Kidney (tissue), 13 donors: ENCODE measurements at regions not wholly inside any gene's neighbourhood (a gene's known extent, or its start where the extent isn't known, plus 50 kb on each side); places are given as distances from the start of the nearest gene placed in this dataset.

ENCODE experiments used
- DNase-seq, 5 donors: peaks; one replicate each; pipeline ENCODE4 v3.0.0-alpha.2; 2013 to 2020
- FAIRE-seq: peaks from 2 replicates; lab custom pipeline; 2012; peaks lifted over from hg19 to GRCh38; lab: Jason Lieb, UNC
- H3K27ac ChIP-seq, 2 donors: one replicate each; pipeline ENCODE4 v1.7.0; 2013; ENCODE audit warnings: low read depth in 2 of 2, low read length in 2 of 2, inconsistent platforms in 1 of 2
- H3K27me3 ChIP-seq: one replicate; pipeline ENCODE4 v1.7.1; 2013; ENCODE audit warnings: low read length, inconsistent platforms; ENCODE audit not compliant: control insufficient read depth, insufficient read depth
- H3K36me3 ChIP-seq, 3 donors: one replicate each; pipeline versions ENCODE4 v1.7.0 to v1.7.1; 2013; ENCODE audit warnings: low read length in 3 of 3, control low read depth in 1 of 3, inconsistent platforms in 1 of 3; ENCODE audit not compliant: insufficient read depth in 3 of 3, control insufficient read depth in 2 of 3
- H3K4me1 ChIP-seq, 3 donors: one replicate each; pipeline versions ENCODE4 v1.7.0 to v1.7.1; 2013; ENCODE audit warnings: low read length in 3 of 3, inconsistent platforms in 1 of 3, low read depth in 1 of 3; ENCODE audit not compliant: control insufficient read depth in 2 of 3, insufficient read depth in 2 of 3
- H3K4me3 ChIP-seq, 3 donors: one replicate each; pipeline versions ENCODE4 v1.7.0 to v1.8.1; 2013; ENCODE audit warnings: low read length in 3 of 3, control low read depth in 1 of 3, inconsistent platforms in 1 of 3
- H3K9ac ChIP-seq, 3 donors: one replicate each; pipeline versions ENCODE4 v1.7.0 to v1.7.1; 2013; ENCODE audit warnings: low read length in 3 of 3, control low read depth in 1 of 3, inconsistent platforms in 1 of 3
- H3K9me3 ChIP-seq, 3 donors: one replicate each; pipeline versions ENCODE4 v1.7.0 to v1.7.1; 2013; ENCODE audit warnings: low read length in 3 of 3, control low read depth in 1 of 3, inconsistent platforms in 1 of 3; ENCODE audit not compliant: control insufficient read depth in 2 of 3, insufficient read depth in 1 of 3
- CTCF ChIP-seq: IDR thresholded peaks from 3 replicates; pipeline ENCODE4 v1.5.1; 2012; ENCODE audit warnings: mild to moderate bottlenecking, moderate library complexity, borderline replicate concordance; ENCODE audit not compliant: insufficient read depth; ENCODE audit errors: extremely low read depth
- intact Hi-C: fragments of 100-400 bp; cut with DNase I; formaldehyde crosslinking; loops from one replicate; pipeline ENCODE4 v1.11.1; 2022
- donor health status: control.
- donor health status: control.
- donor health status: control.
- donor health status: control.
- donor health status: control.
- donor health status: DM: yes; HTN: yes; CAD: no.
- donor health status: Normal renal cell carcinoma (clear cell type).

GRCh38 chr14:86513564-86513963 lies 983.6 kb downstream of the FLRT2 start:
- DNase-seq (no peak), FAIRE-seq (no peak)
- Histone ChIP-seq H3K36me3 (no peaks in the 10 kb centered on the region), H3K4me3 (no peak overlapping the region), H3K27ac (no peak overlapping the region), H3K27me3 (no peaks in the 10 kb centered on the region), H3K9me3 (no peaks in the 10 kb centered on the region), H3K4me1 (no peaks in the 10 kb centered on the region), H3K9ac (no peak overlapping the region)
- no peak for TF ChIP-seq CTCF
- intact Hi-C loops, result no loop called here

- intact Hi-C loops, result no loop called here
- TF ChIP-seq CTCF, result no peak
- DNase-seq, result peak in 1 of 5 donors; percentile 3
- Histone ChIP-seq H3K9me3 (no peaks in the 10 kb centered on the region), H3K4me3 (no peak overlapping the region), H3K4me1 (no peaks in the 10 kb centered on the region), H3K27ac (no peak overlapping the region), H3K9ac (no peak overlapping the region), H3K27me3 (no peaks in the 10 kb centered on the region), H3K36me3 (no peaks in the 10 kb centered on the region)
- no peak for FAIRE-seq
Measured at GRCh38 chr14:86513056-86513455, 983.1 kb downstream of the FLRT2 start.

- Histone ChIP-seq H3K4me1 (no peaks in the 10 kb centered on the region), H3K9me3 (no peaks in the 10 kb centered on the region), H3K36me3 (no peaks in the 10 kb centered on the region), H3K27ac (no peak overlapping the region), H3K27me3 (no peaks in the 10 kb centered on the region), H3K9ac (no peak overlapping the region), H3K4me3 (no peak overlapping the region)
- FAIRE-seq, result no peak
- peak in 4 of 5 donors; percentile 38 to 89 (median 64) for DNase-seq
- intact Hi-C loops, result no loop called here
- TF ChIP-seq CTCF, result no peak
Measured at GRCh38 chr14:86510491-86510890, 980.5 kb downstream of the FLRT2 start.

- H3K36me3 ChIP-seq, result no peaks in the 10 kb centered on the region
- TF ChIP-seq CTCF, result no peak
- H3K27me3 ChIP-seq, result no peaks in the 10 kb centered on the region
- FAIRE-seq (no peak), DNase-seq (no peak)
- no peak overlapping the region for H3K9ac ChIP-seq
- H3K9me3 ChIP-seq, result no peaks in the 10 kb centered on the region
- H3K4me3 ChIP-seq, result no peak overlapping the region
- no peaks in the 10 kb centered on the region for H3K4me1 ChIP-seq
- intact Hi-C loops, result no loop called here
- H3K27ac ChIP-seq, result no peak overlapping the region
Measured at GRCh38 chr14:86505808-86506207, 975.9 kb downstream of the FLRT2 start.
